Brain pericyte (primary cell): ENCODE measurements at regions not wholly inside any gene's neighbourhood (a gene's known extent, or its start where the extent isn't known, plus 50 kb on each side); places are given as distances from the start of the nearest gene placed in this dataset.

Experiments used
- DNase-seq: peaks from one replicate; pipeline ENCODE4 v3.0.0-alpha.2; 2012; ENCODE audit warnings: low read depth, low spot score

- DNase-seq, result no peak
Measured at GRCh38 chr12:91364471-91365184, 182.0 kb upstream of the DCN start.

- no peak for DNase-seq
Measured at GRCh38 chr12:91361864-91362263, 179.2 kb upstream of the DCN start.

- no peak for DNase-seq
Measured at GRCh38 chr12:91357381-91357780, 174.8 kb upstream of the DCN start.

- no peak for DNase-seq
Measured at GRCh38 chr12:91356405-91356804, 173.8 kb upstream of the DCN start.

GRCh38 chr12:91355150-91356006 is 172.8 kb upstream of the DCN start:
- DNase-seq, result peak; percentile 41

- no peak for DNase-seq
Measured at GRCh38 chr12:91353266-91353665, 170.6 kb upstream of the DCN start.

GRCh38 chr12:91349476-91349875 is 166.9 kb upstream of the DCN start:
- no peak for DNase-seq

- no peak for DNase-seq
Measured at GRCh38 chr12:91347481-91348214, 165.0 kb upstream of the DCN start.

GRCh38 chr12:91346827-91347226 is 164.2 kb upstream of the DCN start:
- DNase-seq, result no peak

- DNase-seq, result no peak
Measured at GRCh38 chr12:91344408-91344807, 161.8 kb upstream of the DCN start.

GRCh38 chr12:91343010-91343409 is 160.4 kb upstream of the DCN start:
- DNase-seq, result no peak

- DNase-seq, result no peak
Measured at GRCh38 chr12:91339106-91339505, 156.5 kb upstream of the DCN start.

- DNase-seq, result no peak
Measured at GRCh38 chr12:91335699-91336098, 153.1 kb upstream of the DCN start.

- no peak for DNase-seq
Measured at GRCh38 chr12:91333966-91334365, 151.3 kb upstream of the DCN start.

GRCh38 chr12:91332302-91332701 is 149.7 kb upstream of the DCN start:
- no peak for DNase-seq

- DNase-seq, result no peak
Measured at GRCh38 chr12:91331371-91331770, 148.8 kb upstream of the DCN start.

- no peak for DNase-seq
Measured at GRCh38 chr12:91328451-91328850, 145.8 kb upstream of the DCN start.

GRCh38 chr12:91327889-91328288 is 145.3 kb upstream of the DCN start:
- no peak for DNase-seq

- DNase-seq, result no peak
Measured at GRCh38 chr12:91327131-91327530, 144.5 kb upstream of the DCN start.

- peak; percentile 27 for DNase-seq
Measured at GRCh38 chr12:91326058-91327027, 143.7 kb upstream of the DCN start.

GRCh38 chr12:91320999-91321398 is 138.4 kb upstream of the DCN start:
- DNase-seq, result no peak
